Small intestine (tissue), 7 donors: ENCODE measurements at regions not wholly inside any gene's neighbourhood (a gene's known extent, or its start where the extent isn't known, plus 50 kb on each side); places are given as distances from the start of the nearest gene placed in this dataset.

ENCODE experiments used
- DNase-seq, 2 donors: peaks; one replicate each; pipeline versions ENCODE4 v3.0.0 to v3.0.0-alpha.2; 2013
- FAIRE-seq: peaks from 2 replicates; lab custom pipeline; 2012; peaks lifted over from hg19 to GRCh38; lab: Jason Lieb, UNC
- H3K27ac ChIP-seq, 3 donors: one replicate each; pipeline ENCODE4 v1.5.1; 2013; ENCODE audit warnings: low read length in 2 of 3, mild to moderate bottlenecking in 2 of 3, control low read depth in 1 of 3, inconsistent platforms in 1 of 3, low read depth in 1 of 3, moderate library complexity in 1 of 3
- H3K27me3 ChIP-seq, 3 donors: one replicate each; pipeline ENCODE4 v1.6.1; 2013; ENCODE audit warnings: low read length in 3 of 3, inconsistent platforms in 1 of 3; ENCODE audit not compliant: control insufficient read depth in 3 of 3, insufficient read depth in 3 of 3
- H3K36me3 ChIP-seq, 3 donors: one replicate each; pipeline ENCODE4 v1.6.1; 2013; ENCODE audit warnings: low read length in 3 of 3, inconsistent platforms in 1 of 3, low read depth in 1 of 3, mild to moderate bottlenecking in 1 of 3, moderate library complexity in 1 of 3; ENCODE audit not compliant: control insufficient read depth in 3 of 3, insufficient read depth in 2 of 3
- H3K4me1 ChIP-seq, 3 donors: one replicate each; pipeline ENCODE4 v1.6.1; 2013; ENCODE audit warnings: low read length in 2 of 3, inconsistent platforms in 1 of 3, low read depth in 1 of 3, mild to moderate bottlenecking in 1 of 3, moderate library complexity in 1 of 3; ENCODE audit not compliant: control insufficient read depth in 3 of 3, insufficient read depth in 2 of 3
- H3K4me3 ChIP-seq, 3 donors: one replicate each; pipeline ENCODE4 v1.5.1; 2013; ENCODE audit warnings: low read length in 3 of 3, control low read depth in 1 of 3, inconsistent platforms in 1 of 3, low read depth in 1 of 3, mild to moderate bottlenecking in 1 of 3, moderate library complexity in 1 of 3
- H3K9me3 ChIP-seq, 2 donors: one replicate each; pipeline ENCODE4 v1.6.1; 2013; ENCODE audit warnings: low read depth in 1 of 2, low read length in 1 of 2; ENCODE audit not compliant: control insufficient read depth in 2 of 2, insufficient read depth in 1 of 2
- WGBS, 3 donors: extraction: QIAGEN DNeasy Blood & Tissue Kit; methylation state at CpG; one replicate each; pipeline ENCODE4 v1.1.7; 2013; 5-methylcytosine and 5-hydroxymethylcytosine counted together
- donor health status: healthy with polysubstance abuse.
- donor health status: control.
- donor health status: control.
- donor health status: Bipolar disorder and iron deficiency.
- donor health status: healthy.

GRCh38 chr3:124385996-124386395 lies 344.3 kb upstream of the UMPS start:
- H3K36me3 ChIP-seq = no peaks in the 10 kb centered on the region
- no peak overlapping the region for H3K4me3 ChIP-seq
- H3K4me1 ChIP-seq = peaks cover 0 to 44% (median 0%) of the 10 kb centered on the region in 3 donors
- H3K9me3 ChIP-seq = no peaks in the 10 kb centered on the region
- H3K27ac ChIP-seq = no peak overlapping the region
- no peaks in the 10 kb centered on the region for H3K27me3 ChIP-seq
- WGBS, 3 donors = 76 to 92% (median 83%) methylated on average over 2 of the region's 2 CpGs
- FAIRE-seq = no peak
- DNase-seq = no peak

- FAIRE-seq = no peak
- H3K27ac ChIP-seq = peak overlapping the region in 1 of 3 donors; percentile 56
- peak in 1 of 2 donors; percentile 60 for DNase-seq
- no peaks in the 10 kb centered on the region for H3K36me3 ChIP-seq
- peaks cover 0 to 44% (median 0%) of the 10 kb centered on the region in 3 donors for H3K4me1 ChIP-seq
- 46 to 65% (median 61%) methylated on average over 4 of the region's 4 CpGs for WGBS, 3 donors
- no peaks in the 10 kb centered on the region for H3K27me3 ChIP-seq
- H3K4me3 ChIP-seq = no peak overlapping the region
- H3K9me3 ChIP-seq = no peaks in the 10 kb centered on the region
Measured at GRCh38 chr3:124386996-124387595, 343.2 kb upstream of the UMPS start.

GRCh38 chr3:124391774-124392173 lies 338.5 kb upstream of the UMPS start:
- DNase-seq (no peak), FAIRE-seq (no peak)
- Histone ChIP-seq H3K9me3 (no peaks in the 10 kb centered on the region), H3K4me3 (no peak overlapping the region), H3K27ac (no peak overlapping the region), H3K4me1 (peaks cover 0 to 38% (median 0%) of the 10 kb centered on the region in 3 donors), H3K36me3 (peaks cover 0 to 4% (median 0%) of the 10 kb centered on the region in 3 donors), H3K27me3 (no peaks in the 10 kb centered on the region)
- 91% methylated on average over 3 of the region's 3 CpGs for WGBS, 3 donors

- no peaks in the 10 kb centered on the region for H3K9me3 ChIP-seq
- H3K4me1 ChIP-seq = peaks cover 0 to 44% (median 0%) of the 10 kb centered on the region in 3 donors
- no peak overlapping the region for H3K27ac ChIP-seq
- H3K36me3 ChIP-seq = peaks cover 0 to 4% (median 0%) of the 10 kb centered on the region in 3 donors
- H3K27me3 ChIP-seq = no peaks in the 10 kb centered on the region
- FAIRE-seq (no peak), DNase-seq (no peak)
- no peak overlapping the region for H3K4me3 ChIP-seq
- WGBS, 3 donors = 22 to 68% (median 26%) methylated on average over 2 of the region's 2 CpGs
Measured at GRCh38 chr3:124393340-124393739, 336.9 kb upstream of the UMPS start.

GRCh38 chr3:124395162-124395561 lies 335.1 kb upstream of the UMPS start:
- Histone ChIP-seq H3K27ac (peak overlapping the region in 1 of 3 donors; percentile 49), H3K4me3 (no peak overlapping the region), H3K9me3 (no peaks in the 10 kb centered on the region), H3K4me1 (peaks cover 0 to 40% (median 0%) of the 10 kb centered on the region in 3 donors), H3K27me3 (no peaks in the 10 kb centered on the region), H3K36me3 (peaks cover 0 to 4% (median 0%) of the 10 kb centered on the region in 3 donors)
- DNase-seq (no peak), FAIRE-seq (no peak)
- 79 to 85% (median 82%) methylated on average over 8 of the region's 8 CpGs for WGBS, 3 donors

- Histone ChIP-seq H3K9me3 (no peaks in the 10 kb centered on the region), H3K4me1 (peaks cover 0 to 40% (median 0%) of the 10 kb centered on the region in 3 donors), H3K4me3 (no peak overlapping the region), H3K27me3 (no peaks in the 10 kb centered on the region), H3K27ac (peak overlapping the region in 1 of 3 donors; percentile 75), H3K36me3 (peaks cover 0 to 4% (median 0%) of the 10 kb centered on the region in 3 donors)
- FAIRE-seq (no peak), DNase-seq (peak in 1 of 2 donors; percentile 62)
- WGBS, 3 donors = 43 to 57% (median 53%) methylated on average over 1 of the region's 1 CpG
Measured at GRCh38 chr3:124395584-124396338, 334.5 kb upstream of the UMPS start.

- H3K27me3 ChIP-seq = no peaks in the 10 kb centered on the region
- H3K36me3 ChIP-seq = peaks cover 0 to 4% (median 0%) of the 10 kb centered on the region in 3 donors
- no peak for DNase-seq
- H3K27ac ChIP-seq = peak overlapping the region in 1 of 3 donors; percentile 75
- peaks cover 0 to 40% (median 0%) of the 10 kb centered on the region in 3 donors for H3K4me1 ChIP-seq
- no peaks in the 10 kb centered on the region for H3K9me3 ChIP-seq
- no peak for FAIRE-seq
- WGBS, 3 donors = 80 to 91% (median 90%) methylated on average over 5 of the region's 5 CpGs
- no peak overlapping the region for H3K4me3 ChIP-seq
Measured at GRCh38 chr3:124396339-124396950, 333.8 kb upstream of the UMPS start.

- FAIRE-seq = no peak
- H3K27me3 ChIP-seq = no peaks in the 10 kb centered on the region
- H3K27ac ChIP-seq = peak overlapping the region in 1 of 3 donors; percentile 75
- no peak overlapping the region for H3K4me3 ChIP-seq
- H3K9me3 ChIP-seq = no peaks in the 10 kb centered on the region
- DNase-seq = no peak
- H3K4me1 ChIP-seq = peaks cover 0 to 45% (median 0%) of the 10 kb centered on the region in 3 donors
- H3K36me3 ChIP-seq = peaks cover 0 to 4% (median 0%) of the 10 kb centered on the region in 3 donors
- WGBS, 3 donors = 90 to 95% (median 93%) methylated on average over 4 of the region's 4 CpGs
Measured at GRCh38 chr3:124397088-124397487, 333.2 kb upstream of the UMPS start.
